Right ventricle myocardium superior (tissue), 1 donor: ENCODE measurements at regions not wholly inside any gene's neighbourhood (a gene's known extent, or its start where the extent isn't known, plus 50 kb on each side); places are given as distances from the start of the nearest gene placed in this dataset.

Experiments
- ATAC-seq: fragments of 200-7000 bp; cut with Tn5 transposase; one replicate; pipeline ENCODE4 v1.9.1; 2020; ENCODE audit warnings: mild to moderate bottlenecking; ENCODE audit not compliant: poor library complexity
- DNase-seq: peaks from one replicate; pipeline ENCODE4 v3.0.0-alpha.2; 2020
- intact Hi-C: fragments of 100-400 bp; cut with DNase I; formaldehyde crosslinking; loops from one replicate; pipeline ENCODE4 v1.11.2; 2022
- donor health status: DM: no; HTN: yes; CAD: no; lungs with severe emphysema.

GRCh38 chr16:6905601-6906000 lies 427.0 kb upstream of the RBFOX1 start:
- intact Hi-C loops = no loop called here
- ATAC-seq = no peak
- no peak for DNase-seq

- no peak for DNase-seq
- ATAC-seq = no peak
- intact Hi-C loops = no loop called here
These were observed 429.0 kb upstream of the RBFOX1 start for GRCh38 chr16:6903671-6904070.

- ATAC-seq = no peak
- no peak for DNase-seq
- intact Hi-C loops = no loop called here
These were observed 433.7 kb upstream of the RBFOX1 start for GRCh38 chr16:6898896-6899295.

GRCh38 chr16:6897876-6898485 lies 434.7 kb upstream of the RBFOX1 start:
- no peak for ATAC-seq
- no peak for DNase-seq
- intact Hi-C loops = no loop called here

- no peak for DNase-seq
- intact Hi-C loops = no loop called here
- ATAC-seq = no peak
These were observed 439.7 kb upstream of the RBFOX1 start for GRCh38 chr16:6892966-6893365.

GRCh38 chr16:6891496-6891895 lies 441.1 kb upstream of the RBFOX1 start:
- intact Hi-C loops = no loop called here
- no peak for DNase-seq
- no peak for ATAC-seq

- no peak for ATAC-seq
- intact Hi-C loops = no loop called here
- DNase-seq = no peak
These were observed 444.1 kb upstream of the RBFOX1 start for GRCh38 chr16:6888531-6888930.

GRCh38 chr16:6884002-6884401 lies 448.6 kb upstream of the RBFOX1 start:
- intact Hi-C loops = no loop called here
- ATAC-seq (no peak), DNase-seq (no peak)

- DNase-seq (no peak), ATAC-seq (no peak)
- intact Hi-C loops = no loop called here
These were observed 452.4 kb upstream of the RBFOX1 start for GRCh38 chr16:6880263-6880662.

- ATAC-seq (no peak), DNase-seq (no peak)
- intact Hi-C loops = no loop called here
These were observed 468.0 kb upstream of the RBFOX1 start for GRCh38 chr16:6864671-6865070.

GRCh38 chr16:6864244-6864643 lies 468.4 kb upstream of the RBFOX1 start:
- no peak for DNase-seq
- no peak for ATAC-seq
- intact Hi-C loops = no loop called here

- ATAC-seq (no peak), DNase-seq (no peak)
- intact Hi-C loops = no loop called here
These were observed 469.5 kb upstream of the RBFOX1 start for GRCh38 chr16:6863135-6863534.

GRCh38 chr16:6861815-6862477 lies 470.7 kb upstream of the RBFOX1 start:
- no peak for DNase-seq
- intact Hi-C loops = no loop called here
- ATAC-seq = no peak

- intact Hi-C loops = no loop called here
- ATAC-seq = no peak
- DNase-seq = no peak
These were observed 471.4 kb upstream of the RBFOX1 start for GRCh38 chr16:6861135-6861814.

GRCh38 chr16:6857575-6857974 lies 475.1 kb upstream of the RBFOX1 start:
- ATAC-seq (no peak), DNase-seq (no peak)
- intact Hi-C loops = no loop called here

- intact Hi-C loops = no loop called here
- no peak for ATAC-seq
- no peak for DNase-seq
These were observed 476.1 kb upstream of the RBFOX1 start for GRCh38 chr16:6856578-6856977.

- no peak for DNase-seq
- intact Hi-C loops = no loop called here
- ATAC-seq = no peak
These were observed 479.1 kb upstream of the RBFOX1 start for GRCh38 chr16:6853565-6853964.

GRCh38 chr16:6852643-6853225 lies 479.9 kb upstream of the RBFOX1 start:
- DNase-seq (no peak), ATAC-seq (no peak)
- intact Hi-C loops = no loop called here

GRCh38 chr16:6846452-6846851 lies 486.2 kb upstream of the RBFOX1 start:
- ATAC-seq = no peak
- intact Hi-C loops = no loop called here
- no peak for DNase-seq

- ATAC-seq (no peak), DNase-seq (no peak)
- intact Hi-C loops = no loop called here
These were observed 491.3 kb upstream of the RBFOX1 start for GRCh38 chr16:6841392-6841791.
